ELR (cell line): ENCODE measurements at regions not wholly inside any gene's neighbourhood (a gene's known extent, or its start where the extent isn't known, plus 50 kb on each side); places are given as distances from the start of the nearest gene placed in this dataset.
A peak's percentile ranks its signal among the peaks of the same experiment; 100 is the strongest.
"Not testable (repeated sequence)": the region's sequence is repeated elsewhere in the genome, so short reads cannot be mapped to it uniquely, and the experiment has no call there.

Source experiments
- DNase-seq: peaks from one replicate; pipeline ENCODE4 v3.0.0-alpha.2; 2015; ENCODE audit warnings: low read depth

DNA sequence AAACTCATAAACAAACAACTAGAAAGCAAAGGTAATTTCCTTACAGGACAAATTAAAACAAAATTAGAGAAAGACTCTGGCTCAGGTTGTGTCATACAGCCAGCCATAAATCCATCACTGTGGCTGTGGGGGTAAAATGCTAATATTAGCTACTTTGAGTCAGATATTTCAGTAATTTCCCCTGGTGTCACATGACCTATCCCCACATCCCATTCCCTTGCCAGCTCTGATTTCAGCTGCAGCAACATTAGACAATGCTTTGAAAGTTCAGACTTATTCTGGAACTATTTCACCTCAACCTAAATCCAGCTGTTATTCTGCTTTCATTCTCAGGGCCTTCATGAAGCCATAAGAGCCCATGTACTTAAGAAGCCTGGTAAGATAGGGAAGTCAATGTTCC lies 55.3 kb downstream of the RPL10L start:
- no peak for DNase-seq

DNA sequence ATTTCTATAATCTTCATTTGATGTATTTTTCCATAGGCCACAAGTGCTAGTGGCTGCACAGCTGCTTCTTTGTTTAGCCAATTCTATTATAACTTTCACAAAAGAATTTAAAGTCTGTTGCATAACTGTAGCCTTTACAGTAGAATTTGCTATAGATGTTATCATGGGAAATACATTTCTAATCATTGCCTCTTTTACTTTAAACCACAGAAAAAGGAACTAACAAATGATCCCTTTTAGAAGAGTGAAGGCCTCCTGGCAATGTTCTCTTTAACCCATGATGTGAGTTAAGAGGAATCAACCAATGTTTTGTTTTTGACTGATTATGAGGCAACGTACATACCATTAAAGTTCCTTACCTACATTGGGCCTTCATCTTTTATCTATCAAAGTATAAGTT lies 68.8 kb downstream of the RPL10L start:
- DNase-seq = no peak

DNA sequence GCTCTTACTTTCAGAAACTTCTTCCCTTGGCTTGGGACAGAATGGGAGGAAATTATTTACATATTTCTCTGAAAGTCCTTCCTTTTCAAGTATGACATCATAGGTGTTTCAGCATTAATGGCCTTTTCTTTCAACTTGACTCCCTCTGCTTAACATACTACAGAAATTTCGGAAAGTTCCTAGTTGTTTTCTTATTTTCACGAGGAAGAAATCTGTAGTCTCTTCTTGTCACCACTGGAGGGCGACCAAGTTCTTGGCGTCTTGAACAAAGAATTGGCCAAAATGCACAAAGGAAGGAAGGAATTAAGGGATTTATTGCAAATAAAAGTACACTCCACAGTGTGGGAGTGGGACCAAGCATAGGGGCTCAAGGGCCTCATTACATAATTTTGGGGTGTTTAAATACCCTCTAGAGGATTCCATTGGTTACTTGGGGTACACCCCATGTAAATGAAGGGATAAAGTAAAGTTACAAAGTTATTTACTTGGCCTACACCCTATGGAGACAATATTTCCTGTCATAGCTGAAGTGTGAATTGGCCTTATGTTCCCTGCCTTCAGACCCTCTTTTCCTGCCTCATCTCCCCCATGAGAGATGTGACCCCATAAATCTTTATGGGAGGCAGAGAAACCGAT lies 70.4 kb downstream of the RPL10L start:
- DNase-seq = peak; percentile 45

DNA sequence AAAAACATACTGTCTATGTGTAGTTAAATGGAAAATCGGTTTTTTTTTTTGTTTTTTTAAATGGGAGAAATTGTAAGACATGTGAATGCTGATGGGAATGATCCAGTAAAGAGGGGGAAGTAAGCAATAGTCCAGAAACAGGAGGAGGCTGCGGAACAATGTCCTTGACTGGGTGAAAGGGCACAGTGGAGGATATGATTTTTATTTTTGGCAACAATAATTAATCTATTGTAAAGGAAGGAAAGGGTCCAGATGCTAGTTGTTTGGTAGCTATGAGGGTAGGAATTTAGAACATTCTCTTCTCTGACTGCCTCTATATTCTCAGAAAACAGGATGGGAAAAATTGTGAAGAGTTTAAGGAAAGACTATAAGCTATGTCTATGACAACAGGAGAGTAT lies 76.6 kb downstream of the RPL10L start:
- no peak for DNase-seq

DNA sequence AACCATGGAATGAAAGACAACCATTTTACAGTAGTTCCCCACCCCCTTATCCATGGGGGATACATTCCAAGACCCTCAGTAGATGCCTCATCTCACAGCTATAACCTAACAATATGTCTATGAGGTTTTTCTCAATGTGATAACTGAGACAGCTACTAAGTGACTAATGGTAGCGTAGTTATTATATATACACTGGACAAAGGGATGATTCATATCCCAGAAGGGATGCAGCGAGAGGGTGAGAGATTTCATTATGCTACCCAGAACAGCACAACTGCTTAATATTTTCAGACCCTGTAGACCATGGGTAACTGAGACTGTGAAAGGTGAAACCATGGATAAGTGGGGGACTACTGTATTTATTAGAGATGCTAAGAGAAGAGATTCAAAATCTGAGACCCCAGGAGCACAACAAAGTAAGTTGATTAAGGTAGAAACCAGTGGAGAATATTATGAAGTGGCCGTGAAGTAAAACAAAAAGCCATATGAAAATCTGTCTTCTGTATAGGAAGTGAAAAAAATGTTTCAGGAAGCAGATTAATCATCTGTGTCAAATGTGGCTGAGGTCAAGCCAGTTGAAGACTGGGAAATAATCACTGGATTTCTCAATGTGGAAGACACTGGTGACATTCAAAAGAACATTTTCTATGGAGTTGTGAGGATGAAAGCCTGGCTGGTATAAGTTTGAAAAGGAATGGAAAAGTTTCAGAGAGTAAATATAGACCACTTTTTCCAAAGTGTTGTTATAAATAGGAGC lies 77.2 kb downstream of the RPL10L start:
- peak; percentile 69 for DNase-seq

DNA sequence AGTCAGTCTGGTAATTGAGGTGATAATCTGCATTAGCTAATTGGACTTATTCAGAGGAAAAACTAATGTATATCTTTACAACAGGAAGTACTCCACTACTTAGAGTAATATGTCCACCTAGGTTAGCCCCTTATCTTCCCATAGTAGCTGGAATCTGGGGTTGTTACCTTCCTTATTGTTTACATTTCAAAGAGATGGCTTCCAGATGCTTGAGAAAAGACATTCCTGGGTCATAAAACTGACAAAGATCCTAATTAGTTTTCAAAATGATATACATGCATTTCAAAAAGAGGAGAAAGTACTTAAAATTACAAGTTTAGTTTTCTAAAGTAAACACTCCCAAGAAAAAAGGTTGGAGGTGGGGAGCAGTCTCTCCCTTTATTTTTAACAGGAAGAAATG lies 78.1 kb downstream of the RPL10L start:
- DNase-seq = no peak

DNA sequence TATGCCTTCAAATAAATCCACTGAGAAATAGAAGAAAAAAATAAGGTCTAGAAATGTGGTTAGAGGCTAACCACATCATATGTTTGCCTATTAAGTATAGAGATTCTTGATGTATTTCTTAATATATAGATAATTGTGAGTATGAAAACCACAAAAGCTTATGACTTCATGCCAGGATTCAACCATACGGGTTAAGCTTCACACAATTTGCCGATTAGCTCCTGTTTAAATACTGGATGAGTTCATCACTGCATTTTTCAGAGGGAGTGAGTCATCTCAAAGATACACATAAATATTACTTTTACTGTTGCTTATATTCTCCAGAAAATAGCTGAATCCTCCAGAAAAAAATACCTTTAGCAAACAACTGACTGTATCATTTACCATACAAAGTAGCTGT lies 79.6 kb downstream of the RPL10L start:
- DNase-seq = peak; percentile 79

DNA sequence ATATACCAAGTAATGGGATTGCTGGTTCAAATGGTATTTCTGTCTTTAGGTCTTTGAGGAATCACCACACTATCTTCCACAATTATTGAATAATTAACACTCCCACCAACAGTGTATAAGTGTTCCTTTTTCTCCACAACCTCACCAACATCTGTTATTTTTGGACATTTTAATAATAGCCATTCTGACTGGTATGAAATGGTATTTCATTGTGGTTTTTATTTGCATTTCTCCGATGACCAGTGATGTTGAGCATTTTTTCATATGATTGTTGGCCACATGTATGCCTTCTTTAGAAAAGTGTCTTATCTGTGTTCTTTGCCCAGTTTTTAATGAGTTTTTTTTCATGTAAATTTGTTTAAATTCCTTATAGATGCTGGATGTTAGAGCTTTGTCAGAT lies 83.4 kb downstream of the RPL10L start:
- peak; percentile 8 for DNase-seq

DNA sequence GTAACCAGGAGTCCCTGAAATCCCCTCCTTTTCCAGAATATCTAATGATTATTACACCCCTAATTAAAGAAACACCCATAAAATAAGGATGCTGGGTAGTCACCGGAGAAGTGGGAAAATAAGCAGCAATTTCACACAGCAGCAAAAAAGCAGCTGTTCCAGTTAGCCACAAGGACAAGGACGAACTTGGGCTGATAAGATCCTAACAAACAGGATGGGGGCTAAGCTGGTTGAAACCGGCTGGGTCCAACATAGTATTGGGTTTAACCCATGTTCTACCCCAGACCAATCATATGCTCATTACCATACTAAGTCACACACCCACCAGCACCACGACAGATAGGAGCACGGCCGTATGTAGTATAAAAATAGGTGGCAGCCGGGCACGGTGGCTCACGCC lies 100.7 kb downstream of the RPL10L start:
- no peak for DNase-seq

DNA sequence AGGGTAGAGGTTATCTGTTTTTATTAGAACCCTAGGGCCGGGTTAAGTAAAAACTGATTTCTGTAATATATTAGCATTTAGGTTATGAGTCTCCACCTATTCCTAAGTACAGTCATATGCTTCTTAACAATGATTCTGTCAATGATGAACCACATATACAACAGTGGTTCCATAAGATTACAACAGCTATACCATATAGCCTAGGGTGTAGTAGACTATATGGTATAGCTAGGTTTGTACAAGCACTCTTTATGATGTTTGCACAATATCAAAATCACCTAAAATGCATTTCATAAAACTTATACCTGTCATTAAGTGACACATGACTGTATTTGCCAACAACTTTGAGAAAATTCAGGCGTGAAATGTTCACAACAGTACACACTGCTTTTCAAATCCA lies 110.6 kb downstream of the RPL10L start:
- no peak for DNase-seq

DNA sequence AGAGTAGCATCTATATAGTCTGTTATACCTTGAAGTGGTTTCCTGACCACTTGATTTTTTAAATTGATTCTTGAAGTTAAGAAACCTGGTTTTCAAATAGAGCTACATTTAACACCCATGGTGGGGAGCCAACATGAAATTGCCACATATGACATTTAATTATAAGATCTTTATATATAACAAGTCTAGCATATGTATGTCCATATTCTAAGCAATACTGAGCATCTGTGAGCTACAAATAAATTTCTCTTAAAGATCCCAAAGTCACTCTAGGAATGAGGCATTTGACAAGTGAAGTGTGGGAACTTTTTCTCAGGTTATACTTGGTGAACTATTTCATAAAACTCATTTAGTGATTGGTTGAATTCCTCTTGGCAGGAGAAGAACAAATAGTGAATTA lies 132.5 kb downstream of the RPL10L start:
- DNase-seq = no peak

DNA sequence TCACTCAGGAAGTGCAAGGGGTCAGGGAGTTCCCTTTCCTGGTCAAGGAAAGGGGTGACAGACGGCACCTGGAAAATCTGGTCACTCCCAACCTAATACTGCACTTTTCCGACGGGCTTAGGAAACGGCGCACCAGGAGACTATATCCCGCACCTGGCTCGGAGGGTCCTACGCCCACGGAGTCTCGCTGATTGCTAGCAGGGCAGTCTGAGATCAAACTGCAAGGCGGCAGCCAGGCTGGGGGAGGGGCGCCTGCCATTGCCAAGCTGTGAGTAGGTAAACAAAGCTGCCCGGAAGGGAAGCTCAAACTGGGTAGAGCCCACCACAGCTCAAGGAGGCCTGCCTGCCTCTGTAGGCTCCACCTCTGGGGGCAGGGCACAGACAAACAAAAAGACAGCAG lies 142.8 kb downstream of the RPL10L start:
- DNase-seq = not testable (repeated sequence)

DNA sequence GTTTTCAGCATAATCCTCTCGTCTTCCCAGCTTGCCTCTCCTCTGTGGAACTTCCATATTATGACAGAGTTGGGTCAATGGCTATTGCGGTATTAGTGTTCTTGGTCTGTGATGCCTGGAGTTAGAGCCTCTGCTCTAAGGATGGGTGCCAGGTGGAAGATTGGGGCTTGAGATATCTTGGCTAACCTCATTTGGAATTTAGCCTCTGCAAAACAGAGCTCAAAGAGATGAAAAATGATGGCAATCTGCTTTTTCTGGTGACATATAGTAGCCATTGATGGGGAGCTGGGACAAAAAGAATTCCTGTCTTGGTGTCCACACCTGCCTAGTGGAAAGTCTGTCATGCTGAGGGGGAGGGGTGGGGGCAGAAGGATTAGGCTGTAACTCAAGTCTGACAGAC lies 152.1 kb downstream of the RPL10L start:
- no peak for DNase-seq

DNA sequence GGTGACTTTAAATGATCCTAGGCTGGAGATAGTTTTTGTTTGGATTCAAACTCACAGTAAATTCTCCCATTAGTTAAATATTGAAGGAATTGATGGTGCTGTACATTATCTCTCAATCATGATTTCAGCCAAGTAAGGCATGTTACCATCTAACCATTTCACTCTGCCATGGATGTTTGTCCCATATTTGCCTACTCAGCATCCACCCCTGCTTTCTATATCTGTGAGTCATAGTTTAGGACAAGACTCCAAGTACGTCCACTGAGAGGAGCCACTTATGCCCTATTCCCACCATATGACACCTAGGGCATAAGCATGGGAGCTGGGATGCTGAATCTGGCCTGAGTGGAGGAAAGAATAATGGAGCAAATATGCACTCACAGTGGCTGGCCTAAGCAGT lies 155.2 kb downstream of the RPL10L start:
- no peak for DNase-seq

DNA sequence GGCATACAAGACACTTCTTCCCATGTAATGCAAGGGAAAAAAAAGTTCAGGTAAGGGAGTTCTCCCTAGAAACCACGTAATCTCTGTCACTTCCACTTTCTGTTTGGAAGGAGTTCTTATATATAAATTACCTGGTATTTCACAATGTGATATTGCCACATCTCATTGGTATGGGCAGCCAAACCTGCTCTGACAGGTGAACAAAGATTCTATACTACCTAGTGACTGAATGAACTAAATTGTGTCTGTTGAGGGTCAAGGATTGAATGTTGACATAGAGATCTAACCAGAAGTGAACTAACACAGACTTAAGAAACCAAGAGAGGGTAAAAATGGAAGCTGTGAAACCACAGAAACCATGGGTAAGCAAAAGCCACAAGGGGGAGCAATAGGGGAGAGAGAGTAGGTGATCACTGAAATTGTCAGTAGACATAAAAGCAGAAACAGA lies 161.3 kb downstream of the RPL10L start:
- peak; percentile 19 for DNase-seq

DNA sequence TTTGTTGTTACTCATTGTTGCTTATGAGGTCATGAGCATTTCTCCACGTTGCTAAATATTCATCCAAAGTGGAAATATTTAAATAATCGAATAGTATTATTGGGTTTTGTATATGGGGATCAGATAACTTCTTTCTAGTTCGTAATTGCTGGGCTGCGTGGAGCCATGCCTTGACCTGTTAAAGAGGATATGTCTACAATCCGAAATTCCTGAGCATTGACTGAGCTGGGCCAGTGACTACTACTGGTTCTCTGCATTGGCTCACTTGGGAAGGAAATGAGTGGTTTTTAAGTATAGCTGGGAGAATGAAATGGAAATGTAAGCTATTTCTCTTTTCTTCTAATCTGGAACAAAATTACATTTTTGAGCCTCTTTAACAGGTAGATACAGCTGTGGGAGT lies 163.2 kb downstream of the RPL10L start:
- DNase-seq = peak; percentile 27

DNA sequence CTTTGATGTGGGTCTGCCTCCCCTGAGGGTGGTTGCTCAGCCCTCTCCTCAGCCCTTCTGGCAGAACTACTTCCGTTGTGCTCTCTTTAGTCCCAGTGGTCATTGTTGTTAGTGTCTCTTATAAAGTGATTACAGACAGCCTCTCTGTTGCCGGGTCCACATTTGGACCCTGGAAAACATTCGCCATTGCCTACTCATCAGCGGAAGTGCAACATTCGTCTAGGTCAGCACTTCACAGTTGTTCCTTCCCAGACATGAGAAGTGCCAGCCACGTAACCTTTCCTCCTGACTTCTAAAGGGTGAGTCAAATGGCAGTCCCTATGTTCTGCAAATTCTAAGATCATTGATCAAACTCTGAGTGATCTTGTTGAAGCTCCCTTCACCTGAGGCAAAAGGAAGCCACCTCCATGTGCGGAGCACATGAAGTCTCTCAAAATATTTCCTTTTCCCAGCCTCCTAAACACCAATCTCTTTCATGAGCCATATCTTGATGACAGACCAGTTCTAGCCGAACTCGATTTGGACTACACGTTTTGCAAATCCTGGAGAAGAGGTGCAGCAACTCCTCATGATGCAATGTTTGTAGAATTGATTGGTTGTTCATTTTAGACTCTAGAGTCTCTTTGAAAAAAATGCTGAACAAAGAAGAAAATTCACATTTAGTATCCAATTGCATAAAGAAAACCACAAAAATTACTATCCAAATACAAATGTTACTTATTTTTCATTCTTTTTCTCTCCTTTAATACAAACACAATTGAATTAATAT lies 163.8 kb downstream of the RPL10L start:
- DNase-seq = no peak

DNA sequence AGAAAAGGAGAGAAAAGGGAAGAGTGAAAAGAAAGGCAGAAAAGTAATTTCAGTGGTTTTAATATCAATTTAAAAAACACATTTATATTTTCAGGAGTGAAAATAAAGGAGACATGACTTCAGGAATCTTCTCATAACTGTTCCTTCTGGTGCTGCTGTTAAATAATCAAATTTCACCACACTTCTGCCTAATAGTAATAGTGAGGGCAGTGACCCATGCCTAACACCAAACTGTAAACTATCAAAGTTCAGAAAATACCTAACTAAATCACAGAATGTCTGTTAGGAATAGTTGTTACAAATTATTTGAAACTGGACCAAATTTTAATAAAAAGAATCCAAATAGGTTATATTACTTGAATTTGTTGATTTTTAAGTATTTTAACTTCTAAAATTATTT lies 169.4 kb downstream of the RPL10L start:
- no peak for DNase-seq

DNA sequence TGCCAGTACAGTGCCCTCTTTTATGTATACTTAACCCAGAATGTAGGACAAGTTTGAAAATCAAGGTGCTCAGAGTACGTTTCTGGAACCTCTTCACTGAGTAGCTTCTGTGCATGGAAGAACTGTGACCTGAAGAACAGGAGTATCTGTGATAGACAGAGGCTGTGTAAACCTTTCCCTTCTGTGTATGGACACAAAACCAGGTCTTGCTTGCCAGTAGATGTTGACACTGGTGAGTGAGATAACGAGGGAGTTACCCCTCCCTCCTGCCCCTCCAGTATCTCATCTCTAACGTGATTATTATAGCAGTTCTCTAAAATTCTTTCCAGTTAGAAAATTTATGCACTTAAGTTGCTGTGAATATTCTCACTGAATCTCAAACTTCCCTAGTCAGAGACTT lies 170.8 kb downstream of the RPL10L start:
- DNase-seq = no peak

DNA sequence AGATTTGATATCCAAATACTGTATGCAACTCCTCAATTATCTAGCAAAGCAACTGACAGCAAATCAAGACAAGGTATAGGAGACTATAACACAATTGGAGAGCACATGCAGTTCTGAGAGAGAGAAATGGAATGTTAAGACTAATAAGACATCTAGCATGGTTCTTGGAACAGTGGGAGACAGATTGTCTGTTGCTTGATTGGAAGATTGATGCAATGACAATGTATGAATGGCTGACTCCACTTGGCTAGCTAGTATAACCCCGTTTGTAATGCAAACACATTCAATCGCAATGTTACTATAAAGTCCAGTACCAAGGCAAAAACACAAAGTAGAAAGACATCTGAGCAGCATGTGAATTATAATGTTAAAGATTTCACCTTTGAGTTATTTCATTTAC lies 179.3 kb downstream of the RPL10L start:
- no peak for DNase-seq

DNA sequence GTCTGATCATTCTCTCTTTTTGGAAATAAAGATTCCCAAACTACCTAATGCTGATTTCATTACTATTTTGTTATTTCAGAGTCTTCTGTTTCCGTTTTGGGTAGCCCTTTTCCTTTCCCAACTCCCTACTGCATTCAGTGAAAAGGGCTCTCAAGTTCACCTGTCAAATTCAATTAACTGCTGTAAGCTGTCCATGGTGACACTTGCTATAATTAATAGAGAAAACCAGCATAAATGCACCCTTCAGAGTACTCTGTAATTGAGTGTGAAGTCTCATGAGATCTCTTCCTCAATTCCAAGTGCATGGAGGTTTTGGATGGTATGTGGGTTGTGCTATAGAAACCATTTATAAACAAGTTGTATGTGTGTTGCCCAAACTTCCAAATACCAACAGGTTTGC lies 187.2 kb downstream of the RPL10L start:
- DNase-seq = no peak

DNA sequence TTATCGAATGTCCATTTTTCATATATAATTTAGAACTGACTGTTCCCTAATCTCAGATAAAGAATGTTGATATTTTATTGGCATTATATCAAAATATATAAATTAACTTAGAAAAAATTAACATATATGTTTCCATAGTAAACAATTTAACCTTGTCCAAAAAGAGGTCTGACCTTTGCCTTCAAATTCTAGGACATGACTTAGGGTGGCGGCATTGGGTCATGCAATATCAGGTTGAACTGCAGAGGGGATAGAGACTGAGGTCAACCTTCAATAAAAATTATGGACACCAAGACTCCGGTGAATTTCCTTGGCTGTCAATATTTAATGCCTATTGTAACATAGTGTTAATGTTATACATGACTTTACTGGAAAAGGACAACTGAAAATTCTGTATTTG lies 199.8 kb downstream of the RPL10L start:
- no peak for DNase-seq

DNA sequence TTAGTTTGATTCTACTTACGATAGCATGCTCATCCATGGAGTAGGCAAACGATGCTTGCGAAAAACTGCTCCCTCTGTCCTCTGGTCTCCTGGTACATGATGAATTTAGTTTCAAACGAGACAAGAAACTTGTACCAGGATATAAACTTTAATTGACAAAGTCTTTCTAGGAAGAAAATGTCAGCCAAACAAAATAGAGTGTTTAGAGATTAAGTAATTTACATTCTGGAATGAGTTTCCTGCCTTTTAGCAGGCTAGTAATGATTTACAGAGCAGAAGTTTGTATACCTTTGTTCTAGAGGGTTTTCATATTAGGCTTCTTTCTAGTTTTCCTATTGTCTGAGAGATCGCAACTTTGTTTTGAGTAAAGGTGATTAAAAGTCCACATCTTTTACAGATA lies 206.9 kb downstream of the RPL10L start:
- no peak for DNase-seq
